ENCODE measurements at regions not wholly inside any gene's neighbourhood (a gene's known extent, or its start where the extent isn't known, plus 50 kb on each side); places are given as distances from the start of the nearest gene placed in this dataset.

DNA sequence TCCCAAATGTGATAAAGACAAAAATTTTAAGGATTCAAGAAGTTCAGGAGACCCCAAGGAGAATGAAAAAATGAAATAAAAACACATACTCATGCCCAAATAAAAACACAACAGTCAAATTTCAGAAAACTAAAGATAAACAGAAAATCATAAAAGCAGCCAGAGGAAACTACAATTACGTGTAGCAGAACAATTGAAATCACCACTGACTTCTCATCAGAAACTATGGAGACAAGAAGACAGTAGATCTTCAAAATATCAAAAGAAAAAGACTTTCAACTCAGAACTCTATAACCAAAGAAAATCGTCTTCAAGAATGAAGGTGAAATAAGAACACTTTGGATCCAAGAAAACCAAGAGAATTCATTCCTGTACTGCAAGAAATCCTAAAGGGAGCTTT is 54.9 kb downstream of the DIO3 start:
- H3K4me3 Mint-ChIP-seq (ENCODE audit: unreplicated experiment): no peak overlapping the region
- DNase-seq (ENCODE audit: extremely low spot score, unreplicated experiment): no peak
- H3K36me3 Mint-ChIP-seq (ENCODE audit: unreplicated experiment): no peaks in the 10 kb centered on the region
- no peaks in the 10 kb centered on the region for H3K9me3 Mint-ChIP-seq (ENCODE audit: unreplicated experiment)
- TF ChIP-seq, protein P1, sequence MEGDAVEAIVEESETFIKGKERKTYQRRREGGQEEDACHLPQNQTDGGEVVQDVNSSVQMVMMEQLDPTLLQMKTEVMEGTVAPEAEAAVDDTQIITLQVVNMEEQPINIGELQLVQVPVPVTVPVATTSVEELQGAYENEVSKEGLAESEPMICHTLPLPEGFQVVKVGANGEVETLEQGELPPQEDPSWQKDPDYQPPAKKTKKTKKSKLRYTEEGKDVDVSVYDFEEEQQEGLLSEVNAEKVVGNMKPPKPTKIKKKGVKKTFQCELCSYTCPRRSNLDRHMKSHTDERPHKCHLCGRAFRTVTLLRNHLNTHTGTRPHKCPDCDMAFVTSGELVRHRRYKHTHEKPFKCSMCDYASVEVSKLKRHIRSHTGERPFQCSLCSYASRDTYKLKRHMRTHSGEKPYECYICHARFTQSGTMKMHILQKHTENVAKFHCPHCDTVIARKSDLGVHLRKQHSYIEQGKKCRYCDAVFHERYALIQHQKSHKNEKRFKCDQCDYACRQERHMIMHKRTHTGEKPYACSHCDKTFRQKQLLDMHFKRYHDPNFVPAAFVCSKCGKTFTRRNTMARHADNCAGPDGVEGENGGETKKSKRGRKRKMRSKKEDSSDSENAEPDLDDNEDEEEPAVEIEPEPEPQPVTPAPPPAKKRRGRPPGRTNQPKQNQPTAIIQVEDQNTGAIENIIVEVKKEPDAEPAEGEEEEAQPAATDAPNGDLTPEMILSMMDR (IDR thresholded peaks at IDR 0.05): no peak
- H3K4me1 Mint-ChIP-seq (ENCODE audit: unreplicated experiment): no peaks in the 10 kb centered on the region
- H3K27ac Mint-ChIP-seq (ENCODE audit: unreplicated experiment): no peak overlapping the region
- peaks cover 58% of the 10 kb centered on the region for H3K27me3 Mint-ChIP-seq (ENCODE audit: unreplicated experiment)

GRCh38 chr14:101619484-101619883 is 58.2 kb downstream of the DIO3 start:
- DNase-seq (ENCODE audit: extremely low spot score, unreplicated experiment): no peak
- H3K36me3 Mint-ChIP-seq (ENCODE audit: unreplicated experiment): no peaks in the 10 kb centered on the region
- H3K4me3 Mint-ChIP-seq (ENCODE audit: unreplicated experiment): no peak overlapping the region
- peaks cover 33% of the 10 kb centered on the region for H3K27me3 Mint-ChIP-seq (ENCODE audit: unreplicated experiment)
- TF ChIP-seq, protein P1 (IDR thresholded peaks at IDR 0.05): no peak
- H3K27ac Mint-ChIP-seq (ENCODE audit: unreplicated experiment): no peak overlapping the region
- H3K9me3 Mint-ChIP-seq (ENCODE audit: unreplicated experiment): no peaks in the 10 kb centered on the region
- peaks cover 11% of the 10 kb centered on the region for H3K4me1 Mint-ChIP-seq (ENCODE audit: unreplicated experiment)

GRCh38 chr14:101620031-101620788 is 58.9 kb downstream of the DIO3 start:
- H3K27me3 Mint-ChIP-seq (ENCODE audit: unreplicated experiment): peaks cover 26% of the 10 kb centered on the region
- no peak overlapping the region for H3K27ac Mint-ChIP-seq (ENCODE audit: unreplicated experiment)

DNA sequence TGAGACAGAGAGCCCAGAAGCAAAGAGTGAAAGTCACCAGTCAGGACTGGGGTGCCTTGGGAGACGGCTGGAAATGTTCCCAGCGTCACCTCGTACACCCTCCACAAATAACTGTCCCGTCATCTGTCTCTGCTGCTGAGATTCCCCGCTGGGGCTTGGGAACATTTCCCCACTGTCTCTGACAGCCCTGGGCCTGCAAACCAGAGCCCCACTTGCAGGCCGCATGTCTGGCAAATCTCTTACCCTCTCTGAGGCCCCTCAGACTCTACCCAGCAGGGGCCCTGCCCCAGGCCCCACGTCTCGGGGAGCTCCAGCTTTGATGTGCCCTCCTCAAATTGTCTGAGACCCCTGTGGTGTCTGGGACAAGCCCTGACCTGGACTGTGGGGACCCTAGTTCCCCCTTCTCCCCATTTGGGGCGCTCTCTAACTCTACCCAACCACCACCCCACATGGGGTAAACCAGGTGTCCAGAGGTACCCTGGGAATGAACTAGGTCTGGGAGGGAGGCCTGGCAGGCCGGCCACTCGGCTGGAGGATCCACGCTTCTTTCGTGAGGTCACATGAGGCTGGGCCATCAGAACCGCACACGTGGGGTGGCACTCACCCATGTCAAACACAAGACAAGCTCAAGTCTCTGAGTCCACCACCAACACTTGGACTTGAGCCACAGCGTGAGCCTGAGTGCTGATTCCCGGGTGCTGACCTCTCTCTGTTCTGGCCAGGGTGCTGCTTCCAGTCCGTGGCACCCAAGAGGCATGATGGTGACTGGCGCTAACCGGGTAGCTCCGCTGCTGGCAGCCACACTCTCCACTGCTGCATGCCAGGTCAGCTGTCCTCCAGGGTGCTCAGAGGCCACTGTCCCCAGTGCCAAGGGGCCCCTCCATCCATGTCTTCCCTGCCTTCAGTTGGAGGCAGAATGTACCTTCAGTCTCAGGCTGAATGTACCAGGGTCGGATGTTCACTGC is 59.8 kb downstream of the DIO3 start:
- no peak for DNase-seq (ENCODE audit: extremely low spot score, unreplicated experiment)
- Mint-ChIP-seq H3K4me1 (ENCODE audit: unreplicated experiment) (peaks cover 17% of the 10 kb centered on the region), H3K27me3 (ENCODE audit: unreplicated experiment) (peaks cover 19% of the 10 kb centered on the region), H3K36me3 (ENCODE audit: unreplicated experiment) (no peaks in the 10 kb centered on the region), H3K4me3 (ENCODE audit: unreplicated experiment) (no peak overlapping the region), H3K9me3 (ENCODE audit: unreplicated experiment) (no peaks in the 10 kb centered on the region), H3K27ac (ENCODE audit: unreplicated experiment) (no peak overlapping the region)
- TF ChIP-seq, protein P1 (IDR thresholded peaks at IDR 0.05): no peak

More at GRCh38 chr14:101620031-101620788, 58.9 kb downstream of the DIO3 start:
- Mint-ChIP-seq H3K4me1 (ENCODE audit: unreplicated experiment) (peaks cover 17% of the 10 kb centered on the region), H3K4me3 (ENCODE audit: unreplicated experiment) (no peak overlapping the region), H3K36me3 (ENCODE audit: unreplicated experiment) (no peaks in the 10 kb centered on the region), H3K9me3 (ENCODE audit: unreplicated experiment) (no peaks in the 10 kb centered on the region)
- TF ChIP-seq, protein P1 (IDR thresholded peaks at IDR 0.05): no peak
- DNase-seq (ENCODE audit: extremely low spot score, unreplicated experiment): no peak
